ENCODE measurements at regions not wholly inside any gene's neighbourhood (a gene's known extent, or its start where the extent isn't known, plus 50 kb on each side); places are given as distances from the start of the nearest gene placed in this dataset.

- TF ChIP-seq POLR2AphosphoS5 (IDR thresholded peaks at IDR 0.05; ENCODE audit: borderline replicate concordance, low read depth, low read length) = no peak
- TF ChIP-seq EZH2 (IDR thresholded peaks at IDR 0.05) = no peak
Observed at GRCh38 chr1:94342416-94342815, 75.8 kb upstream of the ABCD3 start.

Measured in SK-N-MC (cell line).